WERI-Rb-1 (cell line): ENCODE measurements at regions not wholly inside any gene's neighbourhood (a gene's known extent, or its start where the extent isn't known, plus 50 kb on each side); places are given as distances from the start of the nearest gene placed in this dataset.
A peak's percentile ranks its signal among the peaks of the same experiment; 100 is the strongest.

Experiments used
- DNase-seq: peaks from one replicate; pipeline ENCODE4 v3.0.0-alpha.2; 2020
- H3K27ac ChIP-seq: fragments of 250-450 bp; sonication (Bioruptor Pico); 2 replicates; pipeline ENCODE4 v1.5.1; 2020; ENCODE audit warnings: mild to moderate bottlenecking, moderate library complexity
- H3K27me3 ChIP-seq: fragments of 250-450 bp; sonication (Bioruptor Pico); 2 replicates; pipeline ENCODE4 v1.5.1; 2021; ENCODE audit warnings: mild to moderate bottlenecking, low read depth, moderate library complexity; ENCODE audit not compliant: insufficient read depth, severe bottlenecking
- H3K36me3 ChIP-seq: fragments of 250-450 bp; sonication (Bioruptor Pico); 2 replicates; pipeline ENCODE4 v1.5.1; 2020; ENCODE audit warnings: mild to moderate bottlenecking, moderate library complexity
- H3K4me3 ChIP-seq: 2 replicates; pipeline ENCODE4 v1.5.1; 2011; ENCODE audit warnings: low read depth, mild to moderate bottlenecking, control low read depth, low read length
- H3K9me3 ChIP-seq: fragments of 250-450 bp; sonication (Bioruptor Pico); 2 replicates; pipeline ENCODE4 v1.5.1; 2021; ENCODE audit warnings: mild to moderate bottlenecking, moderate library complexity; ENCODE audit not compliant: severe bottlenecking
- CTCF ChIP-seq: IDR thresholded peaks from 2 replicates; pipeline ENCODE4 v1.5.1; 2011; ENCODE audit warnings: low read depth, mild to moderate bottlenecking, control low read depth, inconsistent platforms, low read length

- Histone ChIP-seq H3K27me3 (no peaks in the 10 kb centered on the region), H3K9me3 (no peaks in the 10 kb centered on the region), H3K27ac (no peak overlapping the region), H3K36me3 (no peaks in the 10 kb centered on the region), H3K4me3 (no peak overlapping the region)
- no peak for TF ChIP-seq CTCF
- DNase-seq = no peak
Measured at GRCh38 chr2:121862286-121862685, 106.8 kb downstream of the TSN start.

- Histone ChIP-seq H3K36me3 (no peaks in the 10 kb centered on the region), H3K4me3 (no peak overlapping the region), H3K27ac (no peak overlapping the region), H3K27me3 (no peaks in the 10 kb centered on the region), H3K9me3 (no peaks in the 10 kb centered on the region)
- no peak for DNase-seq
- TF ChIP-seq CTCF = no peak
Measured at GRCh38 chr2:121865914-121866313, 110.5 kb downstream of the TSN start.

GRCh38 chr2:121866789-121867188, 111.3 kb downstream of the TSN start:
- no peak overlapping the region for H3K4me3 ChIP-seq
- H3K36me3 ChIP-seq = no peaks in the 10 kb centered on the region
- no peak for DNase-seq
- no peaks in the 10 kb centered on the region for H3K27me3 ChIP-seq
- H3K9me3 ChIP-seq = no peaks in the 10 kb centered on the region
- no peak overlapping the region for H3K27ac ChIP-seq
- no peak for TF ChIP-seq CTCF

GRCh38 chr2:121868652-121869051, 113.2 kb downstream of the TSN start:
- H3K27ac ChIP-seq = peak overlapping the region; percentile 80
- DNase-seq = no peak
- no peaks in the 10 kb centered on the region for H3K36me3 ChIP-seq

GRCh38 chr2:121869363-121869762, 113.9 kb downstream of the TSN start:
- peak overlapping the region; percentile 38 for H3K4me3 ChIP-seq
- H3K27ac ChIP-seq = peak overlapping the region; percentile 80
- no peaks in the 10 kb centered on the region for H3K27me3 ChIP-seq
- TF ChIP-seq CTCF = no peak
- no peaks in the 10 kb centered on the region for H3K9me3 ChIP-seq
- DNase-seq = peak; percentile 53
- no peaks in the 10 kb centered on the region for H3K36me3 ChIP-seq

More at GRCh38 chr2:121868652-121869051, 113.2 kb downstream of the TSN start:
- H3K9me3 ChIP-seq = no peaks in the 10 kb centered on the region
- no peak for TF ChIP-seq CTCF
- no peaks in the 10 kb centered on the region for H3K27me3 ChIP-seq
- H3K4me3 ChIP-seq = no peak overlapping the region

GRCh38 chr2:121869873-121870272, 114.4 kb downstream of the TSN start:
- TF ChIP-seq CTCF = no peak
- DNase-seq = peak; percentile 50
- Histone ChIP-seq H3K27ac (peak overlapping the region; percentile 80), H3K4me3 (peak overlapping the region; percentile 38), H3K27me3 (no peaks in the 10 kb centered on the region), H3K36me3 (no peaks in the 10 kb centered on the region), H3K9me3 (no peaks in the 10 kb centered on the region)
